HG02870 (cell line): ENCODE measurements at regions not wholly inside any gene's neighbourhood (a gene's known extent, or its start where the extent isn't known, plus 50 kb on each side); places are given as distances from the start of the nearest gene placed in this dataset.

ENCODE experiments used
- ATAC-seq: cut with Tn5 transposase; IDR thresholded peaks from one replicate; pipeline ENCODE4 v1.9.1; 2021; ENCODE audit warnings: mild to moderate bottlenecking, moderate library complexity; ENCODE audit not compliant: unreplicated experiment

DNA sequence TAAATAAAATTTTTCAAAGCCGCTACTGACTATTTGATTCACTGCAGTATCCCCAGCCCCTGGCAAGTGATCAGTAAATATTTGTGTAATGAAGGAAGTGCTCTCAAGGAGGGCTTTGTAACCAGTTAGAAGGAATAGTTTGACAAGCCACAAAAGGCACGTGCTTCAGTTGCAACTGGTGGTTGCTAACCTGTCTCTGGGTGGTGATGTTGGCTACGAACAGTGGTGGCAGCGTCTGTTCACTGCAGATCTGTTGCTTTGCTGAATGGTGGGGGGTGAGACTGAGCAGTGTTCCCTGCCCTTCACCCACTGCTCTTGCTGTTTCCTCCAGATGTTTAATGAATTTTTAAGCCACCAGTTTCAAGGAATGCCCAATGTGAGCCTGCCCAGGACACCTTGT is 73.9 kb upstream of the SIX2 start:
- no peak for ATAC-seq

DNA sequence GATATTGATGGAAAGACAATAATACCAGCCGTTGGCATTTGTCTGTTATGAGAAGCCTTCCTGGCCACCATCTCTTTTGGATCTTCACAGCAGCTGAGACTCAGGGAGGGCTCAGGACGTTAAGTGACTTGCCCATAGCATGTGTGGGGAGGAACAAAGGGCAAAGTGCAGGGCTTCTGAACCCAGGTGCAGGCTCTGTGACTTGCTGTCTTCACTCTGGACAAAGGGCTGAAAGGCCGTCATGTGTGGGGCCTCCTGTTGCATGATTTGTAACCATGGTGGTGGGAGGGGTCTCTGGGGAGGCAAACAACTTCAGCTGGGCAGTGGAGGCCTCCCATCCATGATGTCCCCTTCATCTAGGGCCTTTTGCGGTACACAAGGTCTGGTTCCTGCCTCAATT is 65.5 kb upstream of the SIX2 start:
- no peak for ATAC-seq

DNA sequence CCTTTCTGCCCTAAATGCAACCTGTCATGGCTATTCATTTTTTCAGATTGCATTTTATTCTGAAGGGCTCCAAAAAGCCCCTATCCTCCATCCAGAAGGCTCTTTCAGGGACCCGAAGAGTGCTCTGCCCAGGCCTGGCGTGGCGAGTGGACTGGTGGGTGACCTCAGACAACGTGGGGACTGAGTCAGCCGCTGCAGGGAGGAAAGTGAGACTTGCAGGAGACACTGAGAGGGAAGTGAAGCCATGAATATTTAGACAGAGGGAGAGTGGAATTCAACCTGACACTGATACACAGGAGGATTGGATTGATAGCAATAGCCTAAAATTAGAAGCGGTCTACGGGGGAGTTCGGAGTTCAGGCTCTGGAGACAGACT is 63.6 kb upstream of the SIX2 start:
- no peak for ATAC-seq

DNA sequence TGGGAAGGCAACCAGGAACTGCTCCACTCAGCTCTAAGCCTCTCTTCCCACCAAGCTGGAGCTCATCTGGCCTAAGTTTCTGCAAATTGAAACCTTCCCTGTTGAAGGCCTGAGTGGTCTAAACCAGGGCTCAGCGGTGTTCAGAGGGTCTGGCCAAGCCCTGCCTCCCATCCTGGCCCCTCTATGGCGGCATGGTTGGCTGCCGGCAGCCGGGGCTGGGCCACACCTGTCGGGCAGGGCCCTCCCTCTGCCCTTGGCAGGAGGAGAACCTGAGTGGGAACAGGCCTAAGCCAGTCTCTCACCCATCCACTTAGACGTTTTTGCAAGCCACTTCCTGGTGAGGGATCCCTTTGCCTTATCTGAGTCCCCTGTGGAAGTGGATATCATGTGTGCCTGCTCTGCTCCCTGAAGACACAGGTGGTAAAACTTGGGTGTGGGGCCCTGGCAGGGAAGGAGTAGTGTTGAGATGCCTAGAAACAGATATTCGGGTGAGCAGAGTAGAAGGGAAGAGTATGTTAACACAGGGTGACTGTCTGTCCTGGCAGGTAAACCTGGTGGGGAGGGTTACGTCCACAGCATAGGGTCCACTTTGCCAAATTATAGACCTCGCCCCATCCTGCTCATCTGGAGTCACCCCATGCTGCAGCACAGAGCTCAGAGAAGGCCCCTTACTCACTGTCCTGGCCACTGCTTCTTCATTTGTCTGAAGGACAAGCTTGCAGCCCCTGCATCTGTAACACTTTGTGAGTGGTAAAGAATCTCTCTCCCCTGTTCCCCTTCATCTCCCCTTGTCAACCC is 63.0 kb upstream of the SIX2 start:
- ATAC-seq = no peak

DNA sequence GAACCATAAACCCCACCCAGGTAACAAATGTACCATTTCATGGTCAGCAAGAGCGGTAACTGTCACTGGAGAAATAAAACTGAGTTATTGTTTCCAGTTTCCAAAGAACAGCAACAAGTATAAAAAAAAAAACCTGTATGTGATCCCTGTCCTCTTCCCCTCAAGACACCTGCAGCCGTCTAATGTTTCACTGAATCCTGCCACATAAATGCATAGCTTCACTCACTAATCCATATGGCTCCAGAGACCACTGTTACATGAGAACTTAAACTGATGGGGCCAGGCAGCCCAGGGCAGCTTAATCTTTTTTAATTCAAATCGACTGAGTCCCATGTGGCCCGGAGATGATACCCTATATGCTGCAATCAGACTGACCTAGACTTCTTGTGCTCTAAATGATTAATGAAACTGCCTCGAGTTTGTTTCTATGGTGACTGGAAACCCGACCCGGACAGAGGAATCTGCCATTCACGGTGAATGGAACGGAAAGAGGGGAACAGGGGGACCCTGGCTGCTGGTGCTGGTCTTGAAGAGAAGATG is 60.9 kb upstream of the SIX2 start:
- no peak for ATAC-seq

DNA sequence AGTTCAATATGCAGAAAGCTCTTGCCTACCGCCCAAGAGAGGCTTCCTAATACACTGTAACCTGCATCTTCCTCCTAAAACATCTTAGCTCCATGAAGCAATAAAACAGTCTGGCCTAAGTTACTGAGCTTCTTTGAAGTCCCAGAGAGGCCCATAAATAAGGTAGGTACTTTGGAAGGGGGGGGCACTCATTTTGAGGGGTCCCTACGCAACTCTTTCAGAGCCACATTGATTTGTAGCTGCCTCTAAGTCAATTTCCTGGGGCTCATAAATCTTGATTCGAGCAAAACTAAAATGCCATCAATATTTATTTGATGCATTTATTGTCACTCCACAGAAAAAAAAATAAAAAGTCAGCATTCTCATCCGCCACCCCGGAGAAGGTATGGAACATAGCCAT is 60.4 kb upstream of the SIX2 start:
- no peak for ATAC-seq

DNA sequence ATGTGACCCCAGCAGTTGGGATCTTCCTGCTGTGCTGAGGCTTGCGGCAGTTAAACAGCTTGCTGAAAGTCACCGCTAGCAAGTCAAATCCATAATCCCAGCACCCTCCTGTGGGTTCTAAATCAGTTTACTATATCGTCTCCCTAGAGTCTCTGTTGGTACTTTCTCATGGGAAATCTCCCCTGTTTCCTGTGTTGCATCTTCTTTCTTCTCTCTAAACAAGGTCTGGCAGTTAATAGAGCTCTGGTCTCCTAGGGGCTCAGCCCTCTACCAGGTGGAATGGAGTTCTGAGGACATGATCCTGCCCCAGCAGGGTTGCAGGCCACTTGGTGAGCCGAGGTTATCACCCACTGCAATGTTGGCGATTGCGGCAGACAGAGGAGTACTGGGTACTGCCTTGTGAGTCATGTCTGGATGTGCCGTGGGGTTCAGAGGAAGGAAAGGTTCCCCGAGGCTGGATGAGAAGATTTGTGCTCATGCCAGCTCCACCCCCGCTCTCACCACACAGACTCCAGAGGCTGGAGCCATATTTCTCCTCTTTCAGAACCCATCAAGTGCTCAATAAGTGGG is 59.4 kb upstream of the SIX2 start:
- ATAC-seq = no peak

DNA sequence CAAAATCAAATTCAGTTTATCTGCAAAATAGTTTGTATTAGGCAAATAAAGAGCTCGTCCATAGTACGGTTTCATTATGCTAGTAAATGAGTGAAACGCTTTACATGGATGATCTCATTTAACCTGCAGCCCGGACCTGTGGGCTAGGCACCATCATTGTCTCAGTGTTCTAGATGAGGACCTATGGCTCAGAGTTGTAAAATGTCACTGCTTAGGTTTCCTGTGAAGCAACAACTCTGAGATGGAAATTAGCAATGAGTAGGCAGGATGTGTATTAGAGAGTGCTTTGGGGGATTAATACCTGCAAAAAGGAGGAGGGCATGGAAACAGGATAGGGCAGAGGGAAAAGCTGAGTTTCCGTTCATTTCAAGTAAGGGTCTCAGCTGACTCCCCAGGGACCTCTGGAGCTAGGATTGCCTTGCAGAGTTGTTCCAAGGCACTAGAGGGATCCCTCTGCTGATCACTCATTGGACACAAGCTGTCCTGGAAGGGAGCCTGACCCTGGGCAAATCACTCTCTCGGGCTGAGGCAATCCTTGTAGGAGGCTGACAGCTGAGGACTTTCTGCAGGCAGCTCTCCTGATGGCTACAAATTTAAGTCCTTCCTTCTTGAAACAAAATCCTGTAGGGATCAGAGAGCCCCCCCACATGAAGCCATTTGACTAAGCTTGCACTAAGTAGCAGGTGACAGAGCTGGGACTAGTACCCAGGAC is 58.8 kb upstream of the SIX2 start:
- ATAC-seq = no peak
